OCI-LY7 (cell line): ENCODE measurements at regions not wholly inside any gene's neighbourhood (a gene's known extent, or its start where the extent isn't known, plus 50 kb on each side); places are given as distances from the start of the nearest gene placed in this dataset.

Experiments used
- BruUV-seq: library from RNA; stranded (reverse); fragments of 400-500 nt; replicated peaks from 2 replicates; lab custom pipeline; 2021; lab: Mats Ljungman, UMichigan
- CTCF ChIA-PET: fragments of 300-600 bp; sonication (Branson Sonifier 250); formaldehyde crosslinking; loops from one replicate; lab custom pipeline; 2022; ENCODE audit warnings: antibody characterized with exemption; ENCODE audit not compliant: unreplicated experiment; lab: Charles Lee
- POLR2A ChIA-PET: fragments of 300-600 bp; sonication (Branson Sonifier 250); formaldehyde crosslinking; loops from one replicate; lab custom pipeline; 2022; ENCODE audit warnings: antibody characterized with exemption; lab: Charles Lee
- DNase-seq: peaks from one replicate; pipeline ENCODE4 v3.0.0-alpha.2; 2015; ENCODE audit warnings: low spot score
- H2AFZ ChIP-seq: fragments of 200-600 bp; sonication (generic), shearing (Covaris generic); 2 replicates; pipeline ENCODE4 v1.6.1; 2014; ENCODE audit warnings: mild to moderate bottlenecking, antibody characterized with exemption, low read length, moderate library complexity
- H3K27ac ChIP-seq: fragments of 200-600 bp; sonication (generic); 2 replicates; pipeline ENCODE4 v1.5.1; 2014; ENCODE audit warnings: mixed run types, low read depth, mild to moderate bottlenecking, moderate library complexity, low read length, inconsistent platforms; ENCODE audit not compliant: poor library complexity, severe bottlenecking
- H3K36me3 ChIP-seq: fragments of 200-600 bp; sonication (generic); 2 replicates; pipeline ENCODE4 v1.6.1; 2014; ENCODE audit warnings: mild to moderate bottlenecking, antibody characterized with exemption, low read length, moderate library complexity, mixed read lengths; ENCODE audit not compliant: insufficient read depth
- H3K4me1 ChIP-seq: fragments of 200-600 bp; sonication (generic); 2 replicates; pipeline ENCODE4 v1.5.1; 2014; ENCODE audit warnings: mild to moderate bottlenecking, low read length; ENCODE audit not compliant: insufficient read depth, poor library complexity, severe bottlenecking
- H3K4me2 ChIP-seq: fragments of 200-600 bp; sonication (generic); 2 replicates; pipeline ENCODE4 v1.6.1; 2014; ENCODE audit warnings: mild to moderate bottlenecking, low read length
- H3K4me3 ChIP-seq: fragments of 200-600 bp; sonication (generic); 2 replicates; pipeline ENCODE4 v1.5.1; 2014; ENCODE audit warnings: mild to moderate bottlenecking, low read depth, low read length; ENCODE audit not compliant: poor library complexity, severe bottlenecking
- H3K79me2 ChIP-seq: fragments of 200-600 bp; sonication (generic); 2 replicates; pipeline ENCODE4 v1.6.1; 2016; ENCODE audit warnings: low read depth, mild to moderate bottlenecking, low read length, moderate library complexity, mixed read lengths; ENCODE audit not compliant: insufficient read depth
- H3K9me2 ChIP-seq: fragments of 200-600 bp; sonication (generic); 2 replicates; pipeline ENCODE4 v1.6.1; 2016; ENCODE audit warnings: mild to moderate bottlenecking, low read length, mixed read lengths; ENCODE audit not compliant: insufficient read depth
- H3K9me3 ChIP-seq: fragments of 200-600 bp; sonication (generic); 2 replicates; pipeline ENCODE4 v1.6.1; 2014; ENCODE audit warnings: mild to moderate bottlenecking, mixed run types, low read length, mixed read lengths
- H4K20me1 ChIP-seq: fragments of 200-600 bp; sonication (generic); 2 replicates; pipeline ENCODE4 v1.6.1; 2014; ENCODE audit warnings: mild to moderate bottlenecking, antibody characterized with exemption, low read length, moderate library complexity, mixed read lengths; ENCODE audit not compliant: insufficient read depth
- CTCF ChIP-seq: fragments of 200-600 bp; sonication (generic); conservative IDR thresholded peaks from 2 replicates; pipeline ENCODE4 v1.5.1; 2014; ENCODE audit warnings: mild to moderate bottlenecking, antibody characterized with exemption, low read length, moderate library complexity, mixed read lengths
- EZH2phosphoT487 ChIP-seq: fragments of 200-600 bp; sonication (generic); IDR thresholded peaks from 2 replicates; pipeline ENCODE4 v1.6.1; 2018; ENCODE audit warnings: low read depth, borderline replicate concordance, mild to moderate bottlenecking, mixed run types, antibody characterized with exemption, low read length, moderate library complexity, mixed read lengths
- intact Hi-C: fragments of 100-400 bp; cut with micrococcal nuclease; formaldehyde crosslinking; loops from one replicate; pipeline ENCODE4 v1.10.0; 2022; ENCODE audit not compliant: unreplicated experiment

GRCh38 chr7:15925608-15926007, 239.1 kb upstream of the MEOX2 start:
- intact Hi-C loops = no loop called here
- Histone ChIP-seq H3K79me2 (no peaks in the 10 kb centered on the region), H3K4me1 (no peaks in the 10 kb centered on the region), H3K9me3 (no peaks in the 10 kb centered on the region), H3K4me3 (no peak overlapping the region), H4K20me1 (no peaks in the 10 kb centered on the region), H3K27ac (no peak overlapping the region), H3K9me2 (no peaks in the 10 kb centered on the region), H2AFZ (no peak overlapping the region), H3K4me2 (no peak overlapping the region), H3K36me3 (no peaks in the 10 kb centered on the region)
- POLR2A ChIA-PET = no interaction called here
- BruUV-seq = no TSS peak
- no peak for DNase-seq
- TF ChIP-seq EZH2phosphoT487 (no peak), CTCF (no peak)
- CTCF ChIA-PET = no interaction called here

- intact Hi-C loops = no loop called here
- H3K9me3 ChIP-seq = no peaks in the 10 kb centered on the region
- no peaks in the 10 kb centered on the region for H3K4me1 ChIP-seq
- H3K4me2 ChIP-seq = no peak overlapping the region
- H3K79me2 ChIP-seq = no peaks in the 10 kb centered on the region
- H2AFZ ChIP-seq = no peak overlapping the region
- H3K27ac ChIP-seq = no peak overlapping the region
- no peak for DNase-seq
- H3K9me2 ChIP-seq = no peaks in the 10 kb centered on the region
- TF ChIP-seq EZH2phosphoT487 = no peak
- no peak for TF ChIP-seq CTCF
- POLR2A ChIA-PET = no interaction called here
- no peak overlapping the region for H3K4me3 ChIP-seq
- BruUV-seq = no TSS peak
- no peaks in the 10 kb centered on the region for H4K20me1 ChIP-seq
- CTCF ChIA-PET = no interaction called here
- H3K36me3 ChIP-seq = no peaks in the 10 kb centered on the region
These were observed 238.4 kb upstream of the MEOX2 start for GRCh38 chr7:15924910-15925309.

GRCh38 chr7:15922002-15922401, 235.5 kb upstream of the MEOX2 start:
- intact Hi-C loops = no loop called here
- H3K4me2 ChIP-seq = no peak overlapping the region
- no peaks in the 10 kb centered on the region for H3K36me3 ChIP-seq
- DNase-seq = no peak
- ChIA-PET CTCF (interaction anchor here (0.5 kb wide), 1 partner anchor 31 kb away, joined by 3 read pairs; no protein-coding TSS in a partner anchor), POLR2A (no interaction called here)
- H4K20me1 ChIP-seq = no peaks in the 10 kb centered on the region
- no TSS peak for BruUV-seq
- no peaks in the 10 kb centered on the region for H3K79me2 ChIP-seq
- H3K9me2 ChIP-seq = no peaks in the 10 kb centered on the region
- H3K27ac ChIP-seq = no peak overlapping the region
- no peaks in the 10 kb centered on the region for H3K4me1 ChIP-seq
- H3K9me3 ChIP-seq = no peaks in the 10 kb centered on the region
- no peak overlapping the region for H3K4me3 ChIP-seq
- no peak for TF ChIP-seq EZH2phosphoT487
- TF ChIP-seq CTCF = no peak
- no peak overlapping the region for H2AFZ ChIP-seq
